ENCODE measurements at regions not wholly inside any gene's neighbourhood (a gene's known extent, or its start where the extent isn't known, plus 50 kb on each side); places are given as distances from the start of the nearest gene placed in this dataset.
"Not testable (repeated sequence)": the region's sequence is repeated elsewhere in the genome, so short reads cannot be mapped to it uniquely, and the experiment has no call there.

- H3K27me3 ChIP-seq (ENCODE audit: insufficient read depth, low read length); H3K79me2 ChIP-seq (ENCODE audit: insufficient read depth, low read length); H3K4me2 ChIP-seq (ENCODE audit: low read length); ATAC-seq; RAD21 ChIA-PET (ENCODE audit: low non-redundant PET in 1 of 2, low total read pairs in 2 of 2, uncharacterized antibody in 2 of 2, unreplicated experiment in 2 of 2); POLR2A ChIA-PET; BruUV-seq (replicated peaks); H3K27ac ChIP-seq (ENCODE audit: low read depth, low read length); DNase-seq (ENCODE audit: low read depth, low spot score); H4K20me1 ChIP-seq (ENCODE audit: insufficient read depth); H2AFZ ChIP-seq (ENCODE audit: low read depth, low read length, poor library complexity, severe bottlenecking); H3K4me1 ChIP-seq (ENCODE audit: control insufficient read depth in 1 of 2, insufficient read depth in 2 of 2, low read length in 2 of 2); intact Hi-C loops (cut with micrococcal nuclease); H3K4me3 ChIP-seq (replicated peaks in 1 of 2; ENCODE audit: low read depth in 1 of 2, low read length in 2 of 2); H3K36me3 ChIP-seq (ENCODE audit: control insufficient read depth in 1 of 2, insufficient read depth in 2 of 2, low read length in 2 of 2); CTCF ChIA-PET; H3K9me3 ChIP-seq (ENCODE audit: control insufficient read depth in 1 of 2, insufficient read depth in 1 of 2, low read depth in 1 of 2, low read length in 2 of 2); H3K9ac ChIP-seq (ENCODE audit: low read length); H3K9me2 ChIP-seq (ENCODE audit: insufficient read depth): not testable (repeated sequence)
Measured at GRCh38 chr9:138215588-138215987, 338.0 kb downstream of the CACNA1B start.

GRCh38 chr9:138216817-138217216 is 339.2 kb downstream of the CACNA1B start:
- BruUV-seq (replicated peaks); DNase-seq (ENCODE audit: low read depth, low spot score): not testable (repeated sequence)

GRCh38 chr9:138217284-138217850 is 339.8 kb downstream of the CACNA1B start:
- H3K4me1 ChIP-seq (ENCODE audit: control insufficient read depth in 1 of 2, insufficient read depth in 2 of 2, low read length in 2 of 2); H4K20me1 ChIP-seq (ENCODE audit: insufficient read depth); POLR2A ChIA-PET; CTCF ChIA-PET; H2AFZ ChIP-seq (ENCODE audit: low read depth, low read length, poor library complexity, severe bottlenecking); H3K9ac ChIP-seq (ENCODE audit: low read length); H3K9me2 ChIP-seq (ENCODE audit: insufficient read depth); H3K4me3 ChIP-seq (replicated peaks in 1 of 2; ENCODE audit: low read depth in 1 of 2, low read length in 2 of 2); H3K36me3 ChIP-seq (ENCODE audit: control insufficient read depth in 1 of 2, insufficient read depth in 2 of 2, low read length in 2 of 2); H3K9me3 ChIP-seq (ENCODE audit: control insufficient read depth in 1 of 2, insufficient read depth in 1 of 2, low read depth in 1 of 2, low read length in 2 of 2); H3K27ac ChIP-seq (ENCODE audit: low read depth, low read length); ATAC-seq; H3K27me3 ChIP-seq (ENCODE audit: insufficient read depth, low read length); DNase-seq (ENCODE audit: low read depth, low spot score); H3K79me2 ChIP-seq (ENCODE audit: insufficient read depth, low read length); RAD21 ChIA-PET (ENCODE audit: low non-redundant PET in 1 of 2, low total read pairs in 2 of 2, uncharacterized antibody in 2 of 2, unreplicated experiment in 2 of 2); intact Hi-C loops (cut with micrococcal nuclease); BruUV-seq (replicated peaks); H3K4me2 ChIP-seq (ENCODE audit: low read length): not testable (repeated sequence)

More at GRCh38 chr9:138216817-138217216, 339.2 kb downstream of the CACNA1B start:
- RAD21 ChIA-PET (ENCODE audit: low non-redundant PET in 1 of 2, low total read pairs in 2 of 2, uncharacterized antibody in 2 of 2, unreplicated experiment in 2 of 2); intact Hi-C loops (cut with micrococcal nuclease); H3K9me3 ChIP-seq (ENCODE audit: control insufficient read depth in 1 of 2, insufficient read depth in 1 of 2, low read depth in 1 of 2, low read length in 2 of 2); H3K9me2 ChIP-seq (ENCODE audit: insufficient read depth); H3K79me2 ChIP-seq (ENCODE audit: insufficient read depth, low read length); H3K27ac ChIP-seq (ENCODE audit: low read depth, low read length); POLR2A ChIA-PET; H3K9ac ChIP-seq (ENCODE audit: low read length); H3K4me1 ChIP-seq (ENCODE audit: control insufficient read depth in 1 of 2, insufficient read depth in 2 of 2, low read length in 2 of 2); CTCF ChIA-PET; H2AFZ ChIP-seq (ENCODE audit: low read depth, low read length, poor library complexity, severe bottlenecking); H3K4me2 ChIP-seq (ENCODE audit: low read length); ATAC-seq; H3K36me3 ChIP-seq (ENCODE audit: control insufficient read depth in 1 of 2, insufficient read depth in 2 of 2, low read length in 2 of 2); H3K27me3 ChIP-seq (ENCODE audit: insufficient read depth, low read length); H4K20me1 ChIP-seq (ENCODE audit: insufficient read depth); H3K4me3 ChIP-seq (replicated peaks in 1 of 2; ENCODE audit: low read depth in 1 of 2, low read length in 2 of 2): not testable (repeated sequence)

GRCh38 chr9:138219249-138219648 is 341.7 kb downstream of the CACNA1B start:
- H3K27ac ChIP-seq (ENCODE audit: low read depth, low read length); H4K20me1 ChIP-seq (ENCODE audit: insufficient read depth); H3K9me2 ChIP-seq (ENCODE audit: insufficient read depth); RAD21 ChIA-PET (ENCODE audit: low non-redundant PET in 1 of 2, low total read pairs in 2 of 2, uncharacterized antibody in 2 of 2, unreplicated experiment in 2 of 2); H3K4me2 ChIP-seq (ENCODE audit: low read length); H3K9ac ChIP-seq (ENCODE audit: low read length); ATAC-seq; H3K4me3 ChIP-seq (replicated peaks in 1 of 2; ENCODE audit: low read depth in 1 of 2, low read length in 2 of 2); H3K36me3 ChIP-seq (ENCODE audit: control insufficient read depth in 1 of 2, insufficient read depth in 2 of 2, low read length in 2 of 2); DNase-seq (ENCODE audit: low read depth, low spot score); H3K79me2 ChIP-seq (ENCODE audit: insufficient read depth, low read length); BruUV-seq (replicated peaks); H3K9me3 ChIP-seq (ENCODE audit: control insufficient read depth in 1 of 2, insufficient read depth in 1 of 2, low read depth in 1 of 2, low read length in 2 of 2); intact Hi-C loops (cut with micrococcal nuclease); H3K27me3 ChIP-seq (ENCODE audit: insufficient read depth, low read length); H3K4me1 ChIP-seq (ENCODE audit: control insufficient read depth in 1 of 2, insufficient read depth in 2 of 2, low read length in 2 of 2); H2AFZ ChIP-seq (ENCODE audit: low read depth, low read length, poor library complexity, severe bottlenecking); CTCF ChIA-PET; POLR2A ChIA-PET: not testable (repeated sequence)
